Tibial nerve (tissue), 4 donors: ENCODE measurements at regions not wholly inside any gene's neighbourhood (a gene's known extent, or its start where the extent isn't known, plus 50 kb on each side); places are given as distances from the start of the nearest gene placed in this dataset.

Experiments
- CTCF ChIP-seq, 5 experiments: fragments of 200-600 bp in 3 of 5; fragments of 450-650 bp in 2 of 5; sonication (generic) in 3 of 5; IDR thresholded peaks; one replicate each; pipeline ENCODE4 v1.5.1; 2016 to 2019; ENCODE audit warnings: antibody characterized with exemption in 5 of 5, mild to moderate bottlenecking in 3 of 5, moderate library complexity in 2 of 5
- EP300 ChIP-seq, 2 donors: sonication (generic); formaldehyde crosslinking; IDR thresholded peaks; one replicate each; pipeline ENCODE4 v1.6.1; 2017; ENCODE audit warnings: antibody characterized with exemption in 2 of 2, mild to moderate bottlenecking in 1 of 2
- POLR2A ChIP-seq, 2 donors: fragments of 450-650 bp; IDR thresholded peaks; one replicate each; pipeline ENCODE4 v1.6.1; 2017; ENCODE audit warnings: antibody characterized with exemption in 2 of 2, mild to moderate bottlenecking in 2 of 2, moderate library complexity in 2 of 2

GRCh38 chr12:107152315-107152714 is 59.0 kb upstream of the CRY1 start:
- TF ChIP-seq EP300 (IDR thresholded peaks at IDR 0.05) (no peak), POLR2A (IDR thresholded peaks at IDR 0.05) (no peak), CTCF (IDR thresholded peaks at IDR 0.05) (no peak)
